ENCODE measurements at regions not wholly inside any gene's neighbourhood (a gene's known extent, or its start where the extent isn't known, plus 50 kb on each side); places are given as distances from the start of the nearest gene placed in this dataset.

DNA sequence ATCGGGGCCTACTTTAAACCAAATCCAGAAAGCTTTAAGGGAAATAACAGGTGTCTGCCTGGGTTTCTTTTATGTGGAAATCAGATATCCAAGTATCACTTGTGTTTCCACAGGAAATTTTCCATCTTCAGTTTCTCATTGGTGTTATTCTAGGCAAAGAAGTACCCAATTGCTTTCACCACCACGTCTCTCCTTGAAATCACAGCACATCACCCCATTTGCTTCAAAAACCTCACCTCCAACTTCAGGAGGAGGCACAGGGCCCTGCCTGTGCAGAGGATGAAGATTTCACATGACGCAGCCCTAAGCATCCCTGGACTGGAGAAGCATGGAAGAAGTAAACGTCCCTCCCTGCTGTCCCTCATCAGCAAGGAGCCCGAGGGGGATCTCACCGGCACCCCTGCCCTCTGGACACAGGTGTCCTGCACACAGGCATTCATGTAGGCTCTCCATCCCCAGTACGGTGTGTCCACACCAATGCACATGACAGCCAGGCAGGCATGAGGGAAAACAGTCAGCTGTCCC is 182.3 kb downstream of the TBXT start:
- no peak for DNase-seq

DNA sequence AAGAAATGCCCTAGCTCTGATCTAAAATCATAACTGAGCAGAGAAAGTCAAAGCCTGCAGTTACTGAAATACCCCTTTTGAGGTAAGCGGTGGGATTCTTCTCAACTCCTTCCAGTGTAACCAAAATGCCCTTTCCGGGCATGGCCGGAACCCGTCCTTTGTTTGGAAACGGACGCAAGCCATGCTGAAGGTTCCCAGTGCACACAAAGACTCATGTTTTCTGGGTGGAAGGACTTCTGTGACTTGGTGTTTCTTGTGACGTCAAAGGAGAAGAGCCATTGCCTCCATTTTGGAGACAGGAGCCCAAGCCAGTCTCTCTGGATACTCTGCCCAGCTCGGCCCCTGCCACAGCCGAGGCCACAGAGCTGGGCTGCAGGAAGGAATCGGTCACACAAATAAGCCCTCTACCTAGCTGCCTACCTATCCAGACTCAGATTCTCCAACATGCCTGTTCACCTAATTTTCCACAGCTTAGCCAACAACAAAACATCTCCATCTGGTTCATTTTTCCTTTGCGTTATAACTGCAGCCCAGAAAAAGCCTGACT is 182.8 kb downstream of the TBXT start:
- DNase-seq: no peak

- DNase-seq: no peak
These were observed 184.3 kb downstream of the TBXT start for GRCh38 chr6:165983112-165984072.

- DNase-seq: no peak
These were observed 189.2 kb downstream of the TBXT start for GRCh38 chr6:165978476-165978875.

DNA sequence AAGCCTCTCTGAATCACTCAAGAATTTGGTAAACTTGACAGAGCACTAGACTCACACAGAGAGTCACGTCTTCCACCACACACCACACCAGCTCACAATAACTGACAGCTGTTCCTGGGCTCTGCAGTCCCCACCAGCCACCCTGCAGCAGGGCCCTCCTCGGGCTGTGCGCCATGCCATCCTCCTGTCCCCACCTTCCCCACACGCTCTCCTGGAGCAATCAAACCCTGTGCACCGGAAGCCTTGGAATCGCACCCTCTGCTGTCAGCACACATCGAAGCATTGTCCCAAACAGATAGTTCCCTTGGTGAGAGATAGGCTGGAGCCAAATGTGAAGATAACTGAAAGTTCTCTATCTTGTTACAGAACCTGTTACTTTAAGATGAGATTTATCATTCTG is 191.0 kb downstream of the TBXT start:
- no peak for DNase-seq

- DNase-seq: no peak
These were observed 192.8 kb downstream of the TBXT start for GRCh38 chr6:165974817-165975216.

GRCh38 chr6:165973473-165973872 is 194.2 kb downstream of the TBXT start:
- no peak for DNase-seq

GRCh38 chr6:165972139-165972802 is 195.4 kb downstream of the TBXT start:
- DNase-seq: no peak

- no peak for DNase-seq
These were observed 196.4 kb downstream of the TBXT start for GRCh38 chr6:165971202-165971601.

DNA sequence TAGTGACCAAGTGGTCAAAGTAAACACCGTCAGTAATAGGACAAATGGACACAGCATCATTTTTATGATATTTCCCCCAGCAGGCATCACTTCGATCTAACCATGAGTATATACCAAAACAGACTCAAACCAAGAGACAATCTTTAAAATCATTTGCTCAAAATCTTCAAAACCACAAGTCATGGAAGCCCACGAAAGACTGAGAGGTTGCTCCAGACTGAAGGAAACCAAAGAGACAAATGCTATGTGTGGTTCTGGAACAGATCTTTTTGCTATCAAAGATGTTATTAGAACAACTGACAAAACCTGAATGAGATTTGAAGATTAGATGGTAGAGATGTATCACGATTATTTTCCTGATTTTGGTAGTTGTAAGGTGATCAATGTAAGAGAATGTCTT is 197.7 kb downstream of the TBXT start:
- DNase-seq: no peak

DNA sequence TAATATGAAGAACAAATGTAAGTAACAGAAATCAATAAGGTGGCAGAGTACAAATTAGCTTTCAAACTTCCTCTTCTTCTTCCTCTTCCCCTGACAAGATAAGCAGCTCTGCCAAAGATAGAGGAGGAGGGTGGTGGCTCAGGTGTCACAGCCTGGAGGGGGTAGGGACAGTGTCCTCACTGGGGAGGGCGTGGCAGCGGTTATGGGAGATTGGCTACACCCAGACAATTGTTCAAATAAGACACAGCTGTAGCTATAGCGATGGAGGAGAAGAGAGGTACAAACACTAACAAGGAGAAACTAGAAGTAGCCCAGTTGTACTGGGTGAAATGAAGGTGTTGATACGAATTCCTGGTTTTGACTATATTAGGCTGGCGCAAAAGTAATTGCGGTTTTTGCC is 198.5 kb downstream of the TBXT start:
- no peak for DNase-seq

DNA sequence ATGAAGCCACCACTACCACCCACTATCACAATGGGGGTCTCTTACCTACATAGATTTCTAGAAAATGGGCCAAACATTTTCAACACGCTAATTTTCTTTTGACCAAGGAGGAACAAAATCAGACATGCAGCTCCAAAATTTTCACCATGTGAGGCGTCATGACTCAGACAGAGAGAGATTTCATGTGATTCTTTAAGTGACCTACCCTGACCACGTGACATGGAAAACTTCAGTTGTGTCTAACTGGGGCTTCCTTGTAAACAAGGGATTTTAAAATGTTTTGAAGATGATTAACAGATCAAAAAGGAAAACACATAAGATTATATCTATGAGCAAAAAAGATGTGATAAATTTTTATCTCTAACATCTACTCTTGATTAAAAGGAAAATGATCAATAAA is 199.2 kb downstream of the TBXT start:
- no peak for DNase-seq

DNA sequence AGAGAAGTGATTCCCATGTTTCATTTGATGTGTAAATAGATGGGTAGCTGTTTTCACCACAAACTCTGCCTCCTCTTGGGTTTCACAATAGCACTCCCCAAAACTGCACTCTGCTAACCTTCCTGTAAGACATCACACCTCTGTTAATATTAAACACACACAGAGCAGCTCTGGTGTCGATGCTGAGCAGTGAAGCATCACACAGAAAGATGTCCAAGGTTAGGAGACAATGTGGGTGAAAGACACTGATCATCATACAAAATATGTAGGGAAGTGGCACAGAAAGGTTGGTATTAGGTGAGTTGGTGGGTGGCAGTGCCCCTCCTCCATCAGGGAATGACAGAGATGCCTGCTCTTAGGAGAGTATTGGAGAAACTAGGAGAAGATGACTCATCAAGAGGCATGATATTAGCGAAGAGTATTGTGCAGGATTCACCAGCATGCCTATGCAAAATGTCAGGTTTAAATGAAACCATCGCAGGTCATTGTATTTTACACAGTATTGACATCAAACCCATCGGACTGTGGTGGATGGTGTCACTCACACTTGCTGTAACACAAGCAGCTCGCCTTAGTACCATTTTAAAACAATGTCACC is 199.7 kb downstream of the TBXT start:
- no peak for DNase-seq

DNA sequence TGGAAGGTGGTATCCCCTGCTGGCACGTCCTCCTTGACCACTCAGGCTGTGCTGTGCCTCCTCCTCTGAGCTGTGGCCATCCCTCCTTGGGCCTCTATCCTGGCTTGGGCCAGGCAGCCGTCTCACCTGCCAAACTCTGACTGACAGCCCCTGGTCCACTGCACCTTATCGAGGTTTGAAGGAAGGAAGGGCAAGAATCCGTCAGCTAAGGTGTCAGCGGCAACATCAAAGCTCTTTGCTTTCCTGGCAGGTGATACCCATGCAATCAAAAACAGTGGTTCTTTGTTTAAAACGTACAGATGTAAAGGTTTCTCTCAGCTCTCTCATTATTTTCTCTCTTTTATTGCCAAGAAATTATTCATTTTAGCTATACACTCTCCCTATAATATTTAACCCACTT is 203.9 kb downstream of the TBXT start:
- DNase-seq: no peak

- no peak for DNase-seq
These were observed 205.3 kb downstream of the TBXT start for GRCh38 chr6:165962366-165962765.

DNA sequence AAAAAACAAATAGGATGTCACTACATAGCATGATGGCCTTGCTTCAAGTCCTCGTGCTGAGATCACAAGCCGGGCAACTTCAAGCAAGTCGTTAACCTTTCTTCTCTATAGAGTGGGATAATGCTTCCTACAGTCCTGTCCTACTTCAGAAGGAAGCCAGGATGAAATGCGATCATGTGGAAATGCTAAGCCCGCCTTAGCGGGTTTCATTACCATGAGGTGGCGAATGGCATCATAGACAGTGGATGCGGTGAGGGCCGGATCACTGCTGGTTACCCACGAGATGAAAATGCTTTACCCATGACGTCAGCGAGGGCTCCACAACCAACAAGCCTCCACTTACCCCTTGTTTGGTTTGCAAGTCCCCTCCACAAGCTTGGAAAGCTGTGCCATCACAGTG is 206.4 kb downstream of the TBXT start:
- DNase-seq: no peak

GRCh38 chr6:165960695-165961094 is 207.0 kb downstream of the TBXT start:
- no peak for DNase-seq

GRCh38 chr6:165959627-165960026 is 208.0 kb downstream of the TBXT start:
- no peak for DNase-seq

DNA sequence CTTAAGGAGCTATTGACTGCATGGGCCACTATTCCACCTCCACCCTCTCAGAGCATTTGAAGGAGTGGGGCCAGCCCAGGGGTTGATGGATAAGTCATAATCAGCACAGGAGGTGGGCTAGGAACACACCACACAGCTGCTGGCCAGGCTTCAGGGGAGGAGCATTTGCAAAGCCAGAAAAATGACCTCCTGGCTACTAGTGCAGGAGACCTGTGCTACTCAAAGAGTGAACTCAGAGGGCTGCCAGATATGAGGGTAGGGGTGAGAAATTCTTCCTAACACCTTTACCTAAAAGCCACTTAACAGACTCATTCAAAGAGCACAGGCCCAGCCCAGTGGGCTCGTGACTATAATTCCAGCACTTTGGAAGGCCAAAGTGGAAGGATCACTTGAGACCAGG is 210.8 kb downstream of the TBXT start:
- DNase-seq: no peak

DNA sequence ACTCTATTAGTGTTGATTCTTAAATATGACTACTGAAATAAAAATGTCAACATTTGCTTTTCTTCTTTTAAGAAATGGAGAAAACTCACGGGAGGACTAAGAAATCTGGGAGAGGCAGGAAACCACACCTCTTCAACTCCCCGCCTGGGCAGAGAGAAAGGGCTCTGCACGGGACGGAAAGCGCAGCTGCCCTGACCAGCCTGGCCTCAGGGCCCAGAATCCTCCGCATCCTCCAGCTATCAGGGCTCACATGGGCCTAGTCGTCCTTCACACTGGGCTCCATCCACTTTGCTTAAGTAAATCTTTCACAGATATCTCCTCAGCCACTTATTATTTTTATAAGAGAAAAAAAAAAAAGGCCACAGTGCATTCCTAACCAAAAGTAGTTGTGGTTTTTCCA is 215.1 kb downstream of the TBXT start:
- DNase-seq: no peak

DNA sequence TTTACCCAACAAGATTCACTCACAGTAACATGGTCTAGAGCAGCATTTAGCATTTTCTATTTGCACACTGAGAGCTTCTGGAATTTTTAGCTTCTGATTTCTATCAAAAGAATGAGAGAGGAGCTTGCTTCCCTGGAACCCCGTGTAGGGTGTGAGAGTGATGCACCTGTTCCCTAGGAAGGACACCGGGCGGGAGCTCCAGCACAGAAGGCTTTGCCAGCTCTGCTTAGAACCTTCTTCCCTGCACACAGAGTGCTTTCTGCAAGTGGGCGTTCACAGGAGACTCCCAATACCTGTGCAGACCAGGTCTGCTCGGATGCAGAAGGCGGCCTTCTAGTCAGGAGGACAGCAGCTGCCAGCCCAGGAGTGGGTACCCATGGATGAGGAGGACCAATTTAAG is 217.3 kb downstream of the TBXT start:
- no peak for DNase-seq

- no peak for DNase-seq
These were observed 218.3 kb downstream of the TBXT start for GRCh38 chr6:165949324-165949723.

DNA sequence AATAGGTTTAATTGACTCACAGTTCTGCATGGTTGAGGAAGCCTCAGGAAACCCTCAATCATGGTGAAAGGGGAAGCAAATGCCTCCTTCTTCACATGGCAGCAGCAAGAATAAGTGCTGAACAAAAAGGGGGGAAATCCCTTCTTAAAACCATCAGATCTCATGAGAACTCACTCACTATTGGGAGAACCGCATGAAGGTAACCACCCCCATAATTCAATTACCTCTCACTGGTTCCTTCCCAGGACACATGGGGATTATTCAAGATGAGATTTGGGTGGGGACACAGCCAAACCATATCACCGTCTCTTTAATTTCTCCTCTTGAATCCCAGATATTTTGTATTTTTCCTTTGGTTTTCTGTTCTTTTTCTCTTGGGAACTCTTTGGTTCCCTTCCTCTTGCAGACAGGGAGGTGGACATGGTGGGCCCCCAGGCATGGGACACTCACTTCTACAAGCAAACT is 223.6 kb downstream of the TBXT start:
- DNase-seq: no peak
